GM18505 (cell line): ENCODE measurements at regions not wholly inside any gene's neighbourhood (a gene's known extent, or its start where the extent isn't known, plus 50 kb on each side); places are given as distances from the start of the nearest gene placed in this dataset.

Experiments used
- ATAC-seq: cut with Tn5 transposase; IDR thresholded peaks from one replicate; pipeline ENCODE4 v1.9.1; 2021; ENCODE audit not compliant: unreplicated experiment
- POLR2A ChIP-seq: IDR thresholded peaks from 4 replicates; pipeline ENCODE4 v1.6.1; 2011; ENCODE audit warnings: borderline replicate concordance; ENCODE audit not compliant: insufficient read depth, insufficient read length; ENCODE audit errors: extremely low read depth

- no peak for ATAC-seq
These were observed 63.5 kb upstream of the WNT11 start for GRCh38 chr11:76269661-76270261.

DNA sequence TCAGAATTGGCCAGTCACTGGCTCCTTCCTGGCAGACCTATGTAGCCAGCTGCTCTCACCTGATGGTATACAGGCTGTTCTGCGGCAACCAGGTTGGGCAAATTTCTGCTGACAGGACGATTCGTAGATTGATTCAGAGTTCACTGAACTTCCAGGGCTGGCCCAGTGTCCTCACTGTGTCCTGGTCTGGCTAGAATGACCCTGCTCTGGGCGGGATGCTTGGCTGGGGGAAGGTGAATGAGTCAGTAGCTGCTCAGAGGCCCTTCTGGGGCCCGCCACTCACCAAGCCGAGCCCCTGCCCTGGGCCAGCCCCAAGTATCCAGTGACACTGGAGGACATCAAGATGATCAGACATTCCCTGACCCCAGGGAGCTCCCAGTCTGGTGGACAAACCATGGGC lies 62.9 kb upstream of the WNT11 start:
- TF ChIP-seq POLR2A = no peak
- ATAC-seq = no peak

More at GRCh38 chr11:76269661-76270261, 63.5 kb upstream of the WNT11 start:
- no peak for TF ChIP-seq POLR2A

DNA sequence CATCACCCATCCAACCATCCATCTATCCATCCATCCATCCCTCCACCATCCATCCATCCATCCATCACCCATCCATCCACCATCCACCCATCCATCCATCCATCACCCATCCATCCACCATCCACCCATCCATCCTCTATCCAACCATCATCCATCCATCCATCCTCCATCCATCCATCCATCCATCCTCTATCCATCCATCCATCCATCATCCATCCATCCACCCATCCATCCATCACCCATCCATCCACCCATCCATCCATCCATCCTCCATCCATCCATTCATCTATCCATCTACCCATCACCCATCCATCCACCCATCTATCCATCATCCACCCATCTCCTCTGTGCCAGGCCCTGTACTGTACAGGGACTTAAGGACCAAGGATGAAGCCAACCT lies 62.2 kb upstream of the WNT11 start:
- ATAC-seq = no peak
- no peak for TF ChIP-seq POLR2A

DNA sequence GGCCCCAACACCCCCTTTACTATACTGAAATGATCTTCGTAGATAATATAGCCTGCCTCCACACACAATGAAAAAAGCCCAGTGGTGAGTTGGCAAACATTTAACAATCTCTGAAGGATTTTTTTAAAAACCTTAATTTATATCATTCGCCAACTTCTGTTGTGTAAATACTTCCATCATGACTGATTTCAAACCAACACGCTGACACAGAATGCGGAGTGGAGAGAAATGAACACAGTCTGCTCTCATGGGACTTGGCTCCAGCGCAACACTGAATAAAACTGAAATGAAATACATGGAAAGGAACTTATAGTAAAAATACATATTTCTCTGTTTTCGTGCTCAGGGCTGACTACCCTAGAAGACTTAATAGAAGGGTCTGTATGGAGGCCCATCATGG lies 61.3 kb upstream of the WNT11 start:
- TF ChIP-seq POLR2A = no peak
- ATAC-seq = no peak

- TF ChIP-seq POLR2A = no peak
- no peak for ATAC-seq
These were observed 60.2 kb upstream of the WNT11 start for GRCh38 chr11:76266286-76267100.

DNA sequence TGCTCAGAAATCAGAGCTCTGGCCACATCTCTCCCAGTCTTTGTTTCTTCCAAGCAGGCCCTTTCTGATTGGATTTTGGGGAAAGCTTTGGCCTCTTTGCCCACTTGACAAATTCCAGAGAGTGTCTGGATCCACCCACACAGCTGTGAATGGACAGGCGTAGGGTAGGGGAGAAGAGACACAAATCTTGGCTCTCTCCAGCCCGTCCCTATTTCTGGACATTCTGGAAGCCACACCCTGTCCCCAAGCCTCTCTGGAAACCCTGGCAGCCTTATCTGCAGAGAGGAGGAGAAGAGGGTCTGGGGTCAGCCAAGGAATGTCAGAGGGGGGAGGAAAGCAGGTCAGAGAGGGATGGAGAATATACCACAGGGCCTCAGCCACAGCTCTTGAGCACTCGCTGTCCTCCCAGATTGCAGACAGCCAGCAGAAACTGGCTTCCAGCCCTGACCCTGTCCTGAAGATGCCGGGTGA lies 59.5 kb upstream of the WNT11 start:
- TF ChIP-seq POLR2A = no peak
- no peak for ATAC-seq

DNA sequence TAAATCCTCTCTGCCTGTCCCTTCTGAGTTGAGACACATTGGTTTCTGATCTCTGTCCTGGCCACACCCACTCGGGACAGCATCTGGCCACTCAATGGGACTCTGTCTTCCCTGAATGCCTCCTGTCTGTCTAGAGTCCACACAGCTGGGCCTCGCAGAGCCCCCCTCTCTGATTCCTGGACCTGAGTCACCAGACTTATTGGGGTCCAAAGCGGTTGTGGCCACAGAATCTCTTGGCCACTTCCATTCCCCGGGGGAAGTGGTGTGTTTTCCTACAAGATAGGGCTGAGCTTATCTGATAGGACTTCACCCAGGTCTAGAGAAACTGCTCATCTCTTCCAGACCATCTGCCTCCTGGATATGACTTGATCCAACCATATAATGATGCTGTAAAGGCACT lies 57.4 kb upstream of the WNT11 start:
- no peak for ATAC-seq
- TF ChIP-seq POLR2A = no peak

GRCh38 chr11:76263166-76263565 lies 56.9 kb upstream of the WNT11 start:
- TF ChIP-seq POLR2A = no peak
- no peak for ATAC-seq

DNA sequence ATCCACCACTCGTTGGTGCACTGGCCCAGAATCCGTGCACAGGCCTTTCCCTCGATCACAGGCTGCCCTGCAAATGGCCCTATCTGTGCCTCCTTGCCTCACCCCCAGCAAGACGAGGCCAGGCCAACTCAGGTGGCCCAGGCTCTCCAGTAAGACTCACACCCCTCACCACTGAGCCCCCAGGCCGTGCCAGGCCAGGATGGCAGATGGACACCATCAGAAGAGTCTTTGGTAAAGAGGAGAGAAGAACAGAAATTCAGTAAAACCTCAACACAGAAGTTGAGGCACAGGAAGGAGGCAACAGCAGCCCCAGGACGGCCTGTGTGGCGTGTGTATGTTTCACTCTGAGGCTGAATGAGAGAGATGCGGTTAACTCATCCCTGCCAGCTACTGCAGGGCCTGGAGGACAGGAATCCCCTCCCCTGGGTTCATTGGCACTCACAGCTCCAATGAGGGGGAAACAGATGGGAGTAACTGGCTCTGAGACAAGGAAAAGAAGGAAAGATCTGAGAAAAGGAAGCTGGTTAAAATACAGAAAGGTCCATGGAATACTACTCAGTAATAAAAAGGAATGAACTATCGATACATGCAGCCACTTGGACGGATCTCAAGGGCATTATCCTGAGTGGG lies 54.1 kb upstream of the WNT11 start:
- ATAC-seq = no peak
- no peak for TF ChIP-seq POLR2A

DNA sequence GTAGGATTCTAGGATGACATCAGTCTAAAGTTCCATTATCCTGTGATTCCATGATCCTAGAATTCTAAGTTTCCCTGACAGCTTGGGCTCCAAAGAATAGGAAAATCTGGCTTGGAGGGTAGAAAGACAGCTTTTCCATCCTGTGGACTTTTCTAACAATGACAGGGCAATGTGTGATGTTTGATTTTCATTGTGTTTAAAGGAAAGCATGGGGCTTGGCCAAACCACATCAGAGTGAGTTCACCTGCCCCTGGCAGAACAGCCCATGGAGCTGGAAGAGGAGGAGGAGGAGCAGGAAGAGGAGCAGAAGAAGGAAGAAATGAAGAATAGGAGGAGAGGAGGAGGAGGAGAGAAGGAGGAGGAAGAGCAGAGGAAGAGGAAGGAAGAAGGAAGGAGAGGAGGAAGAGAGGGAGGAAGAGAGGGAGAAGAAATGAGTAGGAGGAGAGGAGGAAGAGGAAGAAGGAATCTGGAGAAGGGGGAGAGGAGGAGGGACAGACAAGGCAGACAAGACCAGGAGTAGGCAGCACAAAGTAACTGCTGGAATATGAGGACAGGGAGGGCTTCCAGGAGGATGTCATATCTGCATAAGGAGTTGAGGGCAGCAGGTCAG lies 53.1 kb upstream of the WNT11 start:
- no peak for ATAC-seq
- no peak for TF ChIP-seq POLR2A

- no peak for ATAC-seq
- TF ChIP-seq POLR2A = no peak
These were observed 50.9 kb upstream of the WNT11 start for GRCh38 chr11:76257074-76257719.

- no peak for ATAC-seq
- no peak for TF ChIP-seq POLR2A
These were observed 50.1 kb upstream of the WNT11 start for GRCh38 chr11:76256448-76256847.
